B cell (primary cell): ENCODE measurements at regions not wholly inside any gene's neighbourhood (a gene's known extent, or its start where the extent isn't known, plus 50 kb on each side); places are given as distances from the start of the nearest gene placed in this dataset.

Source experiments
- EZH2 ChIP-seq: IDR thresholded peaks from 2 replicates; pipeline ENCODE4 v1.6.1; 2012; ENCODE audit warnings: borderline replicate concordance, low read depth, mild to moderate bottlenecking, moderate library complexity, low read length; ENCODE audit not compliant: insufficient read depth, poor library complexity, severe bottlenecking
- TF ChIP-seq, protein P1 (sequence below): fragments of 200-600 bp; IDR thresholded peaks from one replicate; pipeline ENCODE4 v1.8.0; 2022; ENCODE audit warnings: antibody characterized with exemption, mild to moderate bottlenecking

DNA sequence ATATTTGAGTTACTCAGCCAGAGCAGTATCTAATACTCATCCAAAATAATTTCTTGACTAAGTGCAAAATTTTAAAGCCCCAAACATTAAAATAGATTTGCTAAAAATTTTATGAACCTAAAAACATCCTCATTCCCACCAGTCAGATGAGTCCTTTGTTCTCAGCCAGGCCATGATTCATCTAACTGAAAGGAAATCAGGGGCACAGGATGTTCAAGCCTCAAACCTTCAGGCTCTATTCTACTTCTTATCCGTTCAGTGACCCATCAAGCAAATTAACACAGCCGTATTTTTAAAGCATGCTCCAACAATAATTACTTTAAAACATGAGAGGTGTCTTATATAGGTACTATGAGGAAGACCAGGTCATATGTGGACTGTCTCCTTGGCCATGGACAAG lies 176.5 kb upstream of the MON1B start:
- TF ChIP-seq, protein P1, sequence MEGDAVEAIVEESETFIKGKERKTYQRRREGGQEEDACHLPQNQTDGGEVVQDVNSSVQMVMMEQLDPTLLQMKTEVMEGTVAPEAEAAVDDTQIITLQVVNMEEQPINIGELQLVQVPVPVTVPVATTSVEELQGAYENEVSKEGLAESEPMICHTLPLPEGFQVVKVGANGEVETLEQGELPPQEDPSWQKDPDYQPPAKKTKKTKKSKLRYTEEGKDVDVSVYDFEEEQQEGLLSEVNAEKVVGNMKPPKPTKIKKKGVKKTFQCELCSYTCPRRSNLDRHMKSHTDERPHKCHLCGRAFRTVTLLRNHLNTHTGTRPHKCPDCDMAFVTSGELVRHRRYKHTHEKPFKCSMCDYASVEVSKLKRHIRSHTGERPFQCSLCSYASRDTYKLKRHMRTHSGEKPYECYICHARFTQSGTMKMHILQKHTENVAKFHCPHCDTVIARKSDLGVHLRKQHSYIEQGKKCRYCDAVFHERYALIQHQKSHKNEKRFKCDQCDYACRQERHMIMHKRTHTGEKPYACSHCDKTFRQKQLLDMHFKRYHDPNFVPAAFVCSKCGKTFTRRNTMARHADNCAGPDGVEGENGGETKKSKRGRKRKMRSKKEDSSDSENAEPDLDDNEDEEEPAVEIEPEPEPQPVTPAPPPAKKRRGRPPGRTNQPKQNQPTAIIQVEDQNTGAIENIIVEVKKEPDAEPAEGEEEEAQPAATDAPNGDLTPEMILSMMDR = no peak
- TF ChIP-seq EZH2 = no peak
